ENCODE measurements at regions not wholly inside any gene's neighbourhood (a gene's known extent, or its start where the extent isn't known, plus 50 kb on each side); places are given as distances from the start of the nearest gene placed in this dataset.

DNA sequence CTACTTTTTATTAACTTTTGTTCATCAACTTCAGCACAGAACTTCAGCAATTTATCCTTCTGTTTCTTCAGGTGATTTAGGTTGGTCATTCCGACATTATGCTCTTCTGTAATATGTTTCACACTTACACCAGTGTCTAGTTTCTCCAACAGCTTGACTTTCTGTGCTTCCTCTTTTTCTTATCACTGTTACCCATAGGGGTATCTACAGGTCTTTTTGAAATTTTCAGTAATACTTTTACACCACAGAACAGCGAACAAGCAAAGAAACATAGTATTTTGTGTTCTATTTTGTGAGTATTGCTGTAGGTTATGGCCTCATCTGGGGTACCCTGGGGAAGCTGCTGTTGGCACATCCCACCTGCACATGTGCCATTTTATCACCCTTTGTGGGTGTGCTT lies 260.7 kb downstream of the NSUN3 start:
- BruUV-seq (replicated peaks) = no TSS peak
- ChIA-PET CTCF (ENCODE audit: low intra/inter-chr PET ratio) (no interaction called here), POLR2A (no interaction called here)
- no peak overlapping the region for H2AFZ ChIP-seq (ENCODE audit: low read depth, low read length)
- in situ Hi-C loops (cut with MboI) = no loop called here
- no peak for DNase-seq (ENCODE audit: extremely low read depth in 1 of 4, low spot score in 3 of 4)
- FAIRE-seq = no peak
- no peaks in the 10 kb centered on the region for H3K27me3 ChIP-seq (ENCODE audit: control insufficient read depth in 2 of 2, insufficient read depth in 2 of 2, low read length in 2 of 2)
- H3K9ac ChIP-seq (ENCODE audit: insufficient read depth in 1 of 2, low read depth in 2 of 2, low read length in 2 of 2) = no peak overlapping the region
- no peaks in the 10 kb centered on the region for H3K36me3 ChIP-seq (ENCODE audit: control insufficient read depth, insufficient read depth, low read length)
- H3K9me3 ChIP-seq (replicated peaks; ENCODE audit: control insufficient read depth, insufficient read depth, low read depth, low read length) = no peaks in the 10 kb centered on the region
- no peak overlapping the region for H3K4me3 ChIP-seq
- intact Hi-C loops (cut with micrococcal nuclease) = no loop called here
- no peaks in the 10 kb centered on the region for H3K79me2 ChIP-seq (ENCODE audit: control insufficient read depth, insufficient read depth, low read length)
- no peak for ATAC-seq
- H3K4me1 ChIP-seq (replicated peaks in 1 of 2; ENCODE audit: control insufficient read depth in 2 of 2, insufficient read depth in 2 of 2, low read length in 2 of 2) = no peaks in the 10 kb centered on the region
- no peak overlapping the region for H3K27ac ChIP-seq (ENCODE audit: extremely low read depth, low read depth, low read length)
- H3K9me1 ChIP-seq (ENCODE audit: control insufficient read depth, insufficient read depth, low read length) = no peaks in the 10 kb centered on the region
- TF ChIP-seq DNMT1 (IDR thresholded peaks at IDR 0.05) (no peak), LCOR (CRISPR knock-in tag; IDR thresholded peaks at IDR 0.05) (no peak)
- TF ChIP-seq, protein P1, sequence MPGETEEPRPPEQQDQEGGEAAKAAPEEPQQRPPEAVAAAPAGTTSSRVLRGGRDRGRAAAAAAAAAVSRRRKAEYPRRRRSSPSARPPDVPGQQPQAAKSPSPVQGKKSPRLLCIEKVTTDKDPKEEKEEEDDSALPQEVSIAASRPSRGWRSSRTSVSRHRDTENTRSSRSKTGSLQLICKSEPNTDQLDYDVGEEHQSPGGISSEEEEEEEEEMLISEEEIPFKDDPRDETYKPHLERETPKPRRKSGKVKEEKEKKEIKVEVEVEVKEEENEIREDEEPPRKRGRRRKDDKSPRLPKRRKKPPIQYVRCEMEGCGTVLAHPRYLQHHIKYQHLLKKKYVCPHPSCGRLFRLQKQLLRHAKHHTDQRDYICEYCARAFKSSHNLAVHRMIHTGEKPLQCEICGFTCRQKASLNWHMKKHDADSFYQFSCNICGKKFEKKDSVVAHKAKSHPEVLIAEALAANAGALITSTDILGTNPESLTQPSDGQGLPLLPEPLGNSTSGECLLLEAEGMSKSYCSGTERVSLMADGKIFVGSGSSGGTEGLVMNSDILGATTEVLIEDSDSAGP (CRISPR knock-in tag; IDR thresholded peaks at IDR 0.05) = no peak
- H4K20me1 ChIP-seq (replicated peaks; ENCODE audit: control insufficient read depth, insufficient read depth, low read length) = no peaks in the 10 kb centered on the region
- 0% methylated on average over 2 of the region's 2 CpGs for WGBS (ENCODE audit: insufficient coverage, low coverage, missing lambda C conversion rate)
- H3K4me2 ChIP-seq (ENCODE audit: insufficient read depth, low read length) = no peak overlapping the region

DNA sequence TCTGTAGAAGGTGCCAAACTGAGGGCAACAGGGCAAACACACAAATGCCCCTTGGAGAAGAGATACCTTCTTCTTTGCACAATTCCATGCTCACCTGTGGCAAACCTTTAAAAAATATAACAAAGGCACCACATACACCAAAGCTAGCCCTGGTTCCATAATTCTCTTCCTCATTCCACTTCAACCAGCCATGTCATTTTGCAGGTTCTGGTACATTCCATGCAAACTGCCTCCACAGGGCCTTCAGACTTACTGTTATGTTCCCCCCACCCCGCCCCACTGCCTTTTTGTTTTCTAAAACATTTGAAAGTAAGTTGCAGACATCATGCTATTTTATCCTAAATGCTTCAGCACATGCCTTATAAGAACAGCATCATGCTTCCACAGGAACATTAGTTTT lies 269.0 kb downstream of the NSUN3 start:
- H3K4me2 ChIP-seq (ENCODE audit: insufficient read depth, low read length) = no peak overlapping the region
- no peak overlapping the region for H3K9ac ChIP-seq (ENCODE audit: insufficient read depth in 1 of 2, low read depth in 2 of 2, low read length in 2 of 2)
- no peak overlapping the region for H3K27ac ChIP-seq (ENCODE audit: extremely low read depth, low read depth, low read length)
- no TSS peak for BruUV-seq (replicated peaks)
- H3K4me3 ChIP-seq = no peak overlapping the region
- no peaks in the 10 kb centered on the region for H4K20me1 ChIP-seq (replicated peaks; ENCODE audit: control insufficient read depth, insufficient read depth, low read length)
- no peaks in the 10 kb centered on the region for H3K36me3 ChIP-seq (ENCODE audit: control insufficient read depth, insufficient read depth, low read length)
- intact Hi-C loops (cut with micrococcal nuclease) (no loop called here), in situ Hi-C loops (cut with MboI) (no loop called here)
- no peak overlapping the region for H2AFZ ChIP-seq (ENCODE audit: low read depth, low read length)
- 0% methylated on average over 1 of the region's 1 CpG for WGBS (ENCODE audit: insufficient coverage, low coverage, missing lambda C conversion rate)
- DNase-seq (ENCODE audit: extremely low read depth in 1 of 4, low spot score in 3 of 4) (no peak), FAIRE-seq (no peak), ATAC-seq (no peak)
- no peaks in the 10 kb centered on the region for H3K27me3 ChIP-seq (ENCODE audit: control insufficient read depth in 2 of 2, insufficient read depth in 2 of 2, low read length in 2 of 2)
- H3K79me2 ChIP-seq (ENCODE audit: control insufficient read depth, insufficient read depth, low read length) = no peaks in the 10 kb centered on the region
- no peaks in the 10 kb centered on the region for H3K9me1 ChIP-seq (ENCODE audit: control insufficient read depth, insufficient read depth, low read length)
- CTCF ChIA-PET (ENCODE audit: low intra/inter-chr PET ratio) = no interaction called here
- H3K9me3 ChIP-seq (replicated peaks; ENCODE audit: control insufficient read depth, insufficient read depth, low read depth, low read length) = no peaks in the 10 kb centered on the region
- TF ChIP-seq RUNX1 (IDR thresholded peaks at IDR 0.05; ENCODE audit: low read depth) = no peak
- TF ChIP-seq ZNF224 (CRISPR knock-in tag; IDR thresholded peaks at IDR 0.05) = no peak
- TF ChIP-seq ASH1L (IDR thresholded peaks at IDR 0.05; ENCODE audit: borderline replicate concordance, low read depth, partially characterized antibody) = no peak
- TF ChIP-seq NCOA1 (IDR thresholded peaks at IDR 0.05; ENCODE audit: low read depth) = no peak
- no peak for TF ChIP-seq HDAC3 (IDR thresholded peaks at IDR 0.05; ENCODE audit: borderline replicate concordance, partially characterized antibody)
- TF ChIP-seq TGIF2 (CRISPR knock-in tag; IDR thresholded peaks at IDR 0.05) = no peak
- no peak for TF ChIP-seq GTF2F1 (IDR thresholded peaks at IDR 0.05; ENCODE audit: low read depth, low read length)
- TF ChIP-seq YY1 (IDR thresholded peaks at IDR 0.05; ENCODE audit: borderline replicate concordance in 1 of 3, control insufficient read depth in 1 of 3, extremely low read depth in 1 of 3, insufficient read depth in 3 of 3, insufficient read length in 1 of 3, insufficient replicate concordance in 2 of 3, low read depth in 1 of 3, low read length in 2 of 3) = no peak
- H3K4me1 ChIP-seq (replicated peaks in 1 of 2; ENCODE audit: control insufficient read depth in 2 of 2, insufficient read depth in 2 of 2, low read length in 2 of 2) = no peaks in the 10 kb centered on the region
- POLR2A ChIA-PET = no interaction called here

Data from K562 (cell line).